ENCODE measurements at regions not wholly inside any gene's neighbourhood (a gene's known extent, or its start where the extent isn't known, plus 50 kb on each side); places are given as distances from the start of the nearest gene placed in this dataset.

- no peak for DNase-seq
Measured at GRCh38 chr7:45457591-45457990, 116.6 kb upstream of the ADCY1 start.

- no peak for DNase-seq
Measured at GRCh38 chr7:45459476-45459875, 114.7 kb upstream of the ADCY1 start.

GRCh38 chr7:45460379-45460778 lies 113.8 kb upstream of the ADCY1 start:
- DNase-seq: no peak

- no peak for DNase-seq
Measured at GRCh38 chr7:45461026-45461425, 113.1 kb upstream of the ADCY1 start.

GRCh38 chr7:45469103-45469502 lies 105.1 kb upstream of the ADCY1 start:
- DNase-seq: no peak

- DNase-seq: no peak
Measured at GRCh38 chr7:45470031-45470430, 104.1 kb upstream of the ADCY1 start.

- DNase-seq: no peak
Measured at GRCh38 chr7:45479781-45480180, 94.4 kb upstream of the ADCY1 start.

GRCh38 chr7:45482451-45482850 lies 91.7 kb upstream of the ADCY1 start:
- DNase-seq: no peak

GRCh38 chr7:45484094-45484493 lies 90.1 kb upstream of the ADCY1 start:
- DNase-seq: no peak

- DNase-seq: no peak
Measured at GRCh38 chr7:45486575-45486974, 87.6 kb upstream of the ADCY1 start.

- DNase-seq: no peak
Measured at GRCh38 chr7:45494885-45495284, 79.3 kb upstream of the ADCY1 start.

GRCh38 chr7:45495618-45496017 lies 78.5 kb upstream of the ADCY1 start:
- DNase-seq: no peak

GRCh38 chr7:45500257-45500656 lies 73.9 kb upstream of the ADCY1 start:
- no peak for DNase-seq

- no peak for DNase-seq
Measured at GRCh38 chr7:45501791-45502190, 72.4 kb upstream of the ADCY1 start.

- no peak for DNase-seq
Measured at GRCh38 chr7:45506059-45506458, 68.1 kb upstream of the ADCY1 start.

GRCh38 chr7:45509222-45509621 lies 64.9 kb upstream of the ADCY1 start:
- no peak for DNase-seq

- no peak for DNase-seq
Measured at GRCh38 chr7:45511721-45512597, 62.2 kb upstream of the ADCY1 start.

- DNase-seq: no peak
Measured at GRCh38 chr7:45514944-45515343, 59.2 kb upstream of the ADCY1 start.

GRCh38 chr7:45515346-45515745 lies 58.8 kb upstream of the ADCY1 start:
- no peak for DNase-seq
